ENCODE measurements at regions not wholly inside any gene's neighbourhood (a gene's known extent, or its start where the extent isn't known, plus 50 kb on each side); places are given as distances from the start of the nearest gene placed in this dataset.

DNA sequence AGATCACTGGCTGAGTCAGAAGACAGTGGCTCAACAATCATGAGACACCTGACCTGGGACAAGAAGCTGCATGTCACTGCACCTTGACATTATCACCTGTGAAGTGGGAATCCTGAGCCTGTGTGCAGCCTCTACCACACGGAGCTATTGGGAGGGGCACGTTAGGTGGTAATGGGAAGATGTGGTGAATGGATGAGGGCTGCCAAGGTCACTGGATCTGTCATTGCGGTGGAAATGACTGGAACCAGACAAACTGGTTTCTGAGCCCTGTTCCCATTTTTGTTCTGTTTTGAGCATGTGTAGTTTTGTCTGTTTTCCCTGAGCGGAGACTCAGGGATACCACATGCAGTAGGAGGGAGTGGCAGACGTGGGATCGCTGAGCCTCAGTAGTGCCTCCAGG lies 235.5 kb downstream of the OPA1 start:
- TF ChIP-seq CTCF (IDR thresholded peaks at IDR 0.05; ENCODE audit: low read depth, low read length), result no peak
- no peak for TF ChIP-seq POLR2A (IDR thresholded peaks at IDR 0.05; ENCODE audit: extremely low read depth, insufficient read length)
- TF ChIP-seq, protein P1, sequence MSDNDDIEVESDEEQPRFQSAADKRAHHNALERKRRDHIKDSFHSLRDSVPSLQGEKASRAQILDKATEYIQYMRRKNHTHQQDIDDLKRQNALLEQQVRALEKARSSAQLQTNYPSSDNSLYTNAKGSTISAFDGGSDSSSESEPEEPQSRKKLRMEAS (IDR thresholded peaks at IDR 0.05; ENCODE audit: low read depth, low read length), result no peak
- no peak for TF ChIP-seq MYC (IDR thresholded peaks at IDR 0.05; ENCODE audit: low read depth, low read length)
